SW480 (cell line): ENCODE measurements at regions not wholly inside any gene's neighbourhood (a gene's known extent, or its start where the extent isn't known, plus 50 kb on each side); places are given as distances from the start of the nearest gene placed in this dataset.
"Not testable (repeated sequence)": the region's sequence is repeated elsewhere in the genome, so short reads cannot be mapped to it uniquely, and the experiment has no call there.

Experiments used
- DNase-seq: peaks from one replicate; pipeline ENCODE4 v3.0.0-alpha.2; 2016; ENCODE audit warnings: low spot score

DNA sequence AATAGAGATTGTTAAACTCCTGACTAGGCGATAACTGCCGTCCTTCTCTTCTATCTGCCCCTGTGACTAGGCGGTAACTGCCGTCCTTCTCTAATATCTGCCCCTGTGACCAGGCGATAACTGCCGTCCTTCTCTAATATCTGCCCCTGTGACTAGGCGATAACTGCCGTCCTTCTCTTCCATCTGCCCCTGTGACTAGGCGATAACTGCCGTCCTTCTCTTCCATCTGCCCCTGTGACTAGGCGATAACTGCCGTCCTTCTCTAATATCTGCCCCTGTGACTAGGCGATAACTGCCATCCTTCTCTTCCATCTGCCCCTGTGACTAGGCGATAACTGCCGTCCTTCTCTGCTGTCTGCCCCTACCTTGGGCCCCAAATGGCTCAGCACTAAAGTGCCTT is 59.5 kb upstream of the FRG1 start:
- DNase-seq: not testable (repeated sequence)

GRCh38 chr4:189888407-189888806 is 52.3 kb upstream of the FRG1 start:
- not testable (repeated sequence) for DNase-seq
